CD4-positive, CD25-positive, alpha-beta regulatory T cell (primary cell): ENCODE measurements at regions not wholly inside any gene's neighbourhood (a gene's known extent, or its start where the extent isn't known, plus 50 kb on each side); places are given as distances from the start of the nearest gene placed in this dataset.

ENCODE experiments used
- ATAC-seq, 2 donors: fragments of 150-1000 bp; cut with Tn5 transposase; one replicate each; pipeline ENCODE4 v1.10.0; 2021; ENCODE audit warnings: low read depth in 2 of 2, moderate number of reproducible peaks in 2 of 2, moderate library complexity in 1 of 2
- DNase-seq, 3 donors: peaks; one replicate each; pipeline versions ENCODE4 v3.0.0 to v3.0.0-alpha.2; 2012 to 2022; ENCODE audit warnings: mixed read lengths in 1 of 3
- H3K27ac ChIP-seq: one replicate; pipeline ENCODE4 v1.7.0; 2013; ENCODE audit warnings: mild to moderate bottlenecking, low read length; ENCODE audit not compliant: insufficient read depth, poor library complexity, severe bottlenecking
- H3K27me3 ChIP-seq: one replicate; pipeline ENCODE4 v1.7.0; 2013; ENCODE audit warnings: low read length; ENCODE audit not compliant: control insufficient read depth, insufficient read depth
- H3K36me3 ChIP-seq: one replicate; pipeline ENCODE4 v1.7.0; 2013; ENCODE audit warnings: mild to moderate bottlenecking, low read length, moderate library complexity; ENCODE audit not compliant: control insufficient read depth, insufficient read depth
- H3K4me1 ChIP-seq: 2 replicates; pipeline ENCODE4 v1.7.0; 2013; ENCODE audit warnings: mild to moderate bottlenecking, low read length; ENCODE audit not compliant: insufficient read depth, control insufficient read depth, poor library complexity, severe bottlenecking
- H3K4me3 ChIP-seq: one replicate; pipeline ENCODE4 v1.7.0; 2013; ENCODE audit warnings: low read depth, mild to moderate bottlenecking, low read length, moderate library complexity
- H3K9me3 ChIP-seq, 2 experiments: 1 replicate in 1 of 2; 2 replicates in 1 of 2; pipeline ENCODE4 v1.7.0; 2013; ENCODE audit warnings: low read length in 2 of 2, mild to moderate bottlenecking in 1 of 2, moderate library complexity in 1 of 2; ENCODE audit not compliant: control insufficient read depth in 2 of 2
- H3K27ac Mint-ChIP-seq, 3 donors: one replicate each; pipeline ENCODE4 v1.8.0; 2020 to 2022; ENCODE audit warnings: mild to moderate bottlenecking in 3 of 3, mixed read lengths in 3 of 3, moderate library complexity in 2 of 3
- H3K27me3 Mint-ChIP-seq: one replicate; pipeline ENCODE4 v1.8.0; 2022; ENCODE audit warnings: mild to moderate bottlenecking, mixed read lengths
- H3K36me3 Mint-ChIP-seq: one replicate; pipeline ENCODE4 v1.8.0; 2020; ENCODE audit warnings: mixed read lengths
- H3K4me1 Mint-ChIP-seq, 4 donors: one replicate each; pipeline ENCODE4 v1.8.0; 2020 to 2022; ENCODE audit warnings: mixed read lengths in 4 of 4, mild to moderate bottlenecking in 1 of 4
- H3K4me3 Mint-ChIP-seq, 4 donors: one replicate each; pipeline ENCODE4 v1.8.0; 2020 to 2022; ENCODE audit warnings: mild to moderate bottlenecking in 4 of 4, mixed read lengths in 4 of 4, moderate library complexity in 3 of 4
- H3K9me3 Mint-ChIP-seq, 7 donors: one replicate each; pipeline ENCODE4 v1.8.0; 2020 to 2022; ENCODE audit warnings: mixed read lengths in 7 of 7, mild to moderate bottlenecking in 3 of 7, moderate library complexity in 2 of 7

DNA sequence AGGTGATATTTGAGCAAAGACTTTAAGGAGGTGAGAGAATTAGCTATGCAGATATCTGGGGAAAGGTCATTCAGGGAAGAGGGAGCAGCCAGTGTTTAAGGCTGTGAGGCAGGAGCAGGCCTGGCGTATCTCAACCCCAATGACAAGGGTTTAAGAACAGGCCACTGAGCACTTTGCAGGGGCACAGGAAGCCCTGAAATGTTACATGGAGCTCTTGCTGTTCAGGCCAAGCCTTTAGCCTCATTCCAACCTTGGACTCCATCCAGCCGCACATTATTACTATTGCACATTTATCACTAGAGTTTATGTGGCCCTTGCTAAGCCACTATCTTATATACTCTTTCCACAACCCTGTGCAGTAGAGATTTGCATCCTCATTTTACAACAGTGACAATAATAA, 114.0 kb downstream of the EFNB1 start:
- Histone ChIP-seq H3K27ac (no peak overlapping the region), H3K4me3 (no peak overlapping the region), H3K9me3 (no peaks in the 10 kb centered on the region), H3K36me3 (no peaks in the 10 kb centered on the region), H3K27me3 (no peaks in the 10 kb centered on the region), H3K4me1 (no peaks in the 10 kb centered on the region)
- H3K4me1 Mint-ChIP-seq: no peaks in the 10 kb centered on the region
- H3K4me3 Mint-ChIP-seq: no peak overlapping the region
- no peaks in the 10 kb centered on the region for H3K27me3 Mint-ChIP-seq
- H3K36me3 Mint-ChIP-seq: no peaks in the 10 kb centered on the region
- H3K9me3 Mint-ChIP-seq: no peaks in the 10 kb centered on the region
- ATAC-seq: no peak
- no peak overlapping the region for H3K27ac Mint-ChIP-seq
- no peak for DNase-seq

DNA sequence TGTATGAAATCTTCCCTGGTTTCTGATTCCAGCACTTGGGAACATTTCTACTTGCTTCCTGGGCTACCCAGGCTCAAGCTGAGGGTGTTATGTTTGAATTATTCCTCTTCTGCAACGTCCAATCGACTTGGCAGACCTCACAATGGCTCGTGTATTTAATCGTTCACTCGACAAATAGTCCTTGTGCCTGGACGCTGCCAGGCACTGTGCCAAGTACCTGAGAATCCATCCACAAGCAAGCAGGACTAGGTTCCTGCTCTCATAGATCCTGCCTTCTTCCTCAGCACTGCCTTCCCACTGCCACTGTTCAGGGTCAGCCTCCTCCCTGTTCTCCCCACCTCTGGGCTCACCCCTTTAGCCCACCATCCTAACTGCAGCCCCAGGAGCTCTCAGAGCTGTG, 113.3 kb downstream of the EFNB1 start:
- no peaks in the 10 kb centered on the region for H3K4me1 Mint-ChIP-seq
- H3K27ac Mint-ChIP-seq: no peak overlapping the region
- no peak overlapping the region for H3K27ac ChIP-seq
- H3K36me3 ChIP-seq: no peaks in the 10 kb centered on the region
- H3K4me1 ChIP-seq: no peaks in the 10 kb centered on the region
- H3K36me3 Mint-ChIP-seq: no peaks in the 10 kb centered on the region
- ATAC-seq: no peak
- H3K27me3 ChIP-seq: no peaks in the 10 kb centered on the region
- H3K27me3 Mint-ChIP-seq: no peaks in the 10 kb centered on the region
- no peaks in the 10 kb centered on the region for H3K9me3 ChIP-seq
- no peak overlapping the region for H3K4me3 Mint-ChIP-seq
- H3K9me3 Mint-ChIP-seq: no peaks in the 10 kb centered on the region
- no peak overlapping the region for H3K4me3 ChIP-seq
- no peak for DNase-seq

DNA sequence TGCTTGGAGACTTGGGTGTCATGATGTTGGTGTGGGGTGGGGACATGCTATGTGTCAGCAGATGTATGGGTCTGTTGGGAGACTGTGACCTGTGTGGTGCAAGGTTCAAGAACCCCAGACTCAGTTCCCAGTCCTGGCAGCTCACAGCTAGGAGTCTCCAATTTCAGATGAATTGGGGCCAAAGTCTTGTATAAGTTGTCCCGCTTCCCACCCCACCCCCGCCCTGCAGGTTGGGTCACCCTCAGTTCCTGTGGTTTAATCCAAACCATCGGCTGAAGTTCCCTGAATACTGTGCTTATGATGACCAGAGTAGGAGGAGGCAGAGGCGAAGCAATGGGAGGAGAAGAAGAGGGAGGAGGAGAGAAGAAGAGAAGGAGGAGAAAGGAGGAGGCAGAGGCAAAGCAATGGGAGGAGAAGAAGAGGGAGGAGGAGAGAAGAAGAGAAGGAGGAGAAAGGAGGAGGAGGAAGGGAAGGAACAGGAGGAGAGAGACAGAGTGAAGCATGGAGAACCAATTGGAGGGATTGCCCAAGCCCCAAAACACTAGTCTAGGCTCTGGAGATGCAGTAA, 112.6 kb downstream of the EFNB1 start:
- Histone ChIP-seq H3K27me3 (no peaks in the 10 kb centered on the region), H3K36me3 (no peaks in the 10 kb centered on the region), H3K9me3 (no peaks in the 10 kb centered on the region), H3K4me3 (no peak overlapping the region), H3K4me1 (no peaks in the 10 kb centered on the region), H3K27ac (no peak overlapping the region)
- H3K36me3 Mint-ChIP-seq: no peaks in the 10 kb centered on the region
- H3K4me3 Mint-ChIP-seq: no peak overlapping the region
- no peaks in the 10 kb centered on the region for H3K4me1 Mint-ChIP-seq
- DNase-seq: no peak
- H3K27me3 Mint-ChIP-seq: no peaks in the 10 kb centered on the region
- ATAC-seq: no peak
- H3K9me3 Mint-ChIP-seq: no peaks in the 10 kb centered on the region
- no peak overlapping the region for H3K27ac Mint-ChIP-seq

DNA sequence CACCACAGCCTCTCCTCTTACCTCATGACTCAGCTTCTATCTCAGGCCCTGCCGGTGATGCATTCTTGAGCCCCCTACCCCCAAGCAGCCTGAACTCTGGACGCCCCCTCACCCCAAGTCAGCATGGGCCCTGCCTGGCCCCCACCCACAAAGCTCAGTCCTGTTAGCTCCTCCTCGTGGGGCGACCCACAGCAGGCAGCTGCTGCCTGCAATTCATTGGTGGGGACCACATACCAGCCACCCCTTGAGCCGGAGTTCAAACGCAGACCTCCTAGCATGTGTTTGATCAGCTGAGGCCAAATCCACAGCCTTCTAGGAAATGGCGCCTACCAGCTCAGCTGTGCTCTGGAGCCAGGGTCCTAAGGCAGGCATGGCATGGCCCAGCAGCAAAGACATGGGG, 111.8 kb downstream of the EFNB1 start:
- ATAC-seq (no peak), DNase-seq (no peak)
- Mint-ChIP-seq H3K27me3 (peaks cover 4% of the 10 kb centered on the region), H3K4me3 (no peak overlapping the region), H3K4me1 (no peaks in the 10 kb centered on the region), H3K9me3 (no peaks in the 10 kb centered on the region), H3K27ac (no peak overlapping the region), H3K36me3 (no peaks in the 10 kb centered on the region)
- H3K27ac ChIP-seq: no peak overlapping the region
- H3K4me3 ChIP-seq: no peak overlapping the region
- H3K36me3 ChIP-seq: no peaks in the 10 kb centered on the region
- H3K4me1 ChIP-seq: no peaks in the 10 kb centered on the region
- no peaks in the 10 kb centered on the region for H3K9me3 ChIP-seq
- H3K27me3 ChIP-seq: no peaks in the 10 kb centered on the region

DNA sequence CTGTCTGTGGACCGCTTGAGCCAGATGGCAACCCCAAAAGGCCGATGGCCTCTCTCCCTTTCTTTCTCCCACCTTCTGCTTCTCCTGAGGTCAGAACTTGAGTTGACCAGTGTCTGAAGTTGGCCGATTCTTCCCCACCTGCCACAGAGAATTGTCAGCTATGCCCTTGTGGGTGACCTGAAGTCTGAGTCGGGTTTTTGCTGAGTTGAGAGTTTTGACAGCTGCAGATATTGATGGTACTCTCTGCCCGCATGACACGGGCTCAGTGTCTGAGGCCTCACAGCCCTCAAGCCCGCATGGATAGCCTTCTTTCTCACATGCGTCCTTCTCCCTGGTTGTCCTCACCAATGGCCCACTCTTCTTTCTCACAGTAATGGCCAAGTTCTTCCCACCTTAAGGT, 111.0 kb downstream of the EFNB1 start:
- no peaks in the 10 kb centered on the region for H3K4me1 ChIP-seq
- no peaks in the 10 kb centered on the region for H3K9me3 ChIP-seq
- no peak overlapping the region for H3K27ac ChIP-seq
- Mint-ChIP-seq H3K27ac (no peak overlapping the region), H3K9me3 (no peaks in the 10 kb centered on the region), H3K4me3 (no peak overlapping the region), H3K36me3 (no peaks in the 10 kb centered on the region), H3K4me1 (peaks cover 0 to 3% (median 0%) of the 10 kb centered on the region in 4 donors), H3K27me3 (peaks cover 4% of the 10 kb centered on the region)
- DNase-seq: no peak
- H3K27me3 ChIP-seq: no peaks in the 10 kb centered on the region
- ATAC-seq: no peak
- no peak overlapping the region for H3K4me3 ChIP-seq
- no peaks in the 10 kb centered on the region for H3K36me3 ChIP-seq

DNA sequence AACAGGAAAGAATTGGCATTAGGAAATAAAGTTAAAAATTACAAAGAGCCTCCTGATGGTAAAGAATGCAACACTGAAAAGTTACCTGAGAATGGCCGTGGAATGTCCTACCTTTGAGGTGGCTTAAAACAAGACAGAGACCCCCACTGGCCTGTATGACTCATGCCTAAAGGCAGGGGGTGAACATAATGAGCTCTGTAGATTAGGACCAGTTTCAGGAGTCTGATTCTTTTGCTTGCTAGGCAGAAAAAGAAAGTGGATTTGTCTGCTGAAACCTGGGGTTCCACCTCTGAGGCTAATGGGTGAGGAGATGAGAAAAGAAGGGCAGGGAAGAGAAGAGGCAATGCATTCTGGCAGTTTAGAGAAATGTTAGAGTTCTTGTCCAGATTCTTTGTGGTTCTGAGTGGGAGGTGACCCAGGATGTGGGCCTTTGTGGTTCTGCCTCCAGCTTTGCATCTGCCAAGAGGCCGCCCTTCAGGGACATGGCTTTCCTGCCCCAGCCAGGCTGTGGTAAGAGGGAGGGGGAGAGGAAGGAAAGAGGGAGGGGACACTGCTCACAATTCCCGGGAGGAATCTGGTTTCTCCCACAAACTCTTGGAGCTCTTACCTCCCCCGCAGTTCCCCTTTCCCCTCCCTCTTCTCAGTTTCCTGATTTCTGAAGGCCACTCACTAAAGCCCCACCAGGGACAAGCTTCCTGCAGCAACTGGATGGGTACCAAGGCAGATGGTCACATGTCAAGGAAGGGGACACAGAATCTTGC, 109.6 kb downstream of the EFNB1 start:
- no peak overlapping the region for H3K27ac Mint-ChIP-seq
- no peak for DNase-seq
- Histone ChIP-seq H3K4me1 (no peaks in the 10 kb centered on the region), H3K27ac (no peak overlapping the region), H3K9me3 (no peaks in the 10 kb centered on the region), H3K36me3 (no peaks in the 10 kb centered on the region), H3K4me3 (no peak overlapping the region), H3K27me3 (no peaks in the 10 kb centered on the region)
- ATAC-seq: no peak
- H3K4me3 Mint-ChIP-seq: no peak overlapping the region
- H3K36me3 Mint-ChIP-seq: no peaks in the 10 kb centered on the region
- no peaks in the 10 kb centered on the region for H3K9me3 Mint-ChIP-seq
- peaks cover 0 to 3% (median 0%) of the 10 kb centered on the region in 4 donors for H3K4me1 Mint-ChIP-seq
- H3K27me3 Mint-ChIP-seq: peaks cover 4% of the 10 kb centered on the region

DNA sequence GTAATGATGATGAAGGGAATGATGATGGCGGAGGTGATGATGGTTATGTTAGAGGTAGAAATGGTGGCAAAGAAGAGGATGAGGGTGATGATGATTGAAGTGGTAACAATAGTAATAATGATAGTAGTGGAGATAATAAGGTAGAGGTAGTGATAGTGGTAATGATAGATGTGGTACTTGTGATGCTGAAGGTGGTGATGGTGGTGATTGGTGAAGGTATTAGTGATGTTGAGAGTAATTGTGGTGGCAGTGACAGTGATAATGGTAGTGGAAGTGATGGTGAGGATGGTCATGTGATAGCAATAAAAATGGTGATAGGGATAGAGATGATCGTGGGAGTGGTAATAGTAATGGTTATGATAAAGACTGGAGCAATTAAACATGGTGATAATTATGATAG, 108.8 kb downstream of the EFNB1 start:
- no peaks in the 10 kb centered on the region for H3K9me3 ChIP-seq
- H3K4me3 ChIP-seq: no peak overlapping the region
- H3K27ac ChIP-seq: no peak overlapping the region
- no peak overlapping the region for H3K27ac Mint-ChIP-seq
- ATAC-seq (no peak), DNase-seq (no peak)
- H3K36me3 Mint-ChIP-seq: no peaks in the 10 kb centered on the region
- no peaks in the 10 kb centered on the region for H3K36me3 ChIP-seq
- no peaks in the 10 kb centered on the region for H3K4me1 ChIP-seq
- peaks cover 4% of the 10 kb centered on the region for H3K27me3 Mint-ChIP-seq
- H3K9me3 Mint-ChIP-seq: no peaks in the 10 kb centered on the region
- no peak overlapping the region for H3K4me3 Mint-ChIP-seq
- H3K27me3 ChIP-seq: no peaks in the 10 kb centered on the region
- peaks cover 0 to 3% (median 0%) of the 10 kb centered on the region in 4 donors for H3K4me1 Mint-ChIP-seq

DNA sequence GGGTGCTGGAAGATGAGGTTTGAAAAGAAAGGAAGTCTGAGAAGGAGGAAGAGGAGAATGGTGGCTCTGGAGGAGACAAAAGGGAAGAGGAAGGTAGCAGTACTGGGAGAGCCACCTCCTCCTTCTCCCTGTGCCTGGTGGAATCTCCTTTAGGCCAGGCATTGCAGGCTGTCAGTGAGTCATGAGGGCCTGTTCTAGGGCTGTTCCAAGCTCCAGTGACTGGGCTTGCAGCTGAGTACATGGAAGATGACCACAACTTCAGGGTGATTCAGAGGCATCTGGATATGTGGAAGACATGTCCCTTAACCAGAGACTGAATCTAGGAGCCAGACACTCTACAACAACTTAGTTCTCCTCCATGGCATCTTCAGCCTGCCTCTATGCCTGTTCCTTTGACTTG, 107.8 kb downstream of the EFNB1 start:
- Histone ChIP-seq H3K36me3 (no peaks in the 10 kb centered on the region), H3K4me3 (no peak overlapping the region), H3K27ac (no peak overlapping the region), H3K27me3 (no peaks in the 10 kb centered on the region), H3K9me3 (no peaks in the 10 kb centered on the region), H3K4me1 (no peaks in the 10 kb centered on the region)
- Mint-ChIP-seq H3K4me1 (peaks cover 0 to 3% (median 0%) of the 10 kb centered on the region in 4 donors), H3K36me3 (no peaks in the 10 kb centered on the region), H3K9me3 (no peaks in the 10 kb centered on the region), H3K4me3 (no peak overlapping the region), H3K27ac (peak overlapping the region in 1 of 3 donors; percentile 56), H3K27me3 (peaks cover 4% of the 10 kb centered on the region)
- ATAC-seq (no peak), DNase-seq (no peak)
